Cardiac muscle cell (in vitro differentiated cells and primary cell): ENCODE measurements at regions not wholly inside any gene's neighbourhood (a gene's known extent, or its start where the extent isn't known, plus 50 kb on each side); places are given as distances from the start of the nearest gene placed in this dataset.
"Not testable (repeated sequence)": the region's sequence is repeated elsewhere in the genome, so short reads cannot be mapped to it uniquely, and the experiment has no call there.

Source experiments
- DNase-seq, 2 donors: peaks; one replicate each; pipeline versions ENCODE4 v3.0.0 to v3.0.0-alpha.2; 2010 to 2017; ENCODE audit warnings: low read depth in 1 of 2, low spot score in 1 of 2
- H3K27ac ChIP-seq: fragments of 200-600 bp; sonication (generic); 2 replicates; pipeline ENCODE4 v1.5.1; 2016
- H3K27me3 ChIP-seq: fragments of 200-600 bp; sonication (generic); 2 replicates; pipeline ENCODE4 v1.6.0; 2016; ENCODE audit warnings: control low read depth
- H3K36me3 ChIP-seq: fragments of 200-600 bp; sonication (generic); 2 replicates; pipeline ENCODE4 v1.5.1; 2016; ENCODE audit warnings: control low read depth
- H3K4me1 ChIP-seq: fragments of 200-600 bp; sonication (generic); 2 replicates; pipeline ENCODE4 v1.8.1; 2017; ENCODE audit warnings: low read depth, mild to moderate bottlenecking, mixed run types
- H3K4me3 ChIP-seq: fragments of 200-600 bp; sonication (generic); 2 replicates; pipeline ENCODE4 v1.5.1; 2016; ENCODE audit warnings: mild to moderate bottlenecking
- H3K9me3 ChIP-seq: fragments of 200-600 bp; sonication (generic); 2 replicates; pipeline ENCODE4 v1.5.1; 2017; ENCODE audit warnings: low read depth, mild to moderate bottlenecking, control low read depth
- TF ChIP-seq, protein P1 (sequence below): IDR thresholded peaks from 2 replicates; pipeline ENCODE4 v1.5.1; 2012; ENCODE audit warnings: low read depth, mild to moderate bottlenecking, low read length

DNA sequence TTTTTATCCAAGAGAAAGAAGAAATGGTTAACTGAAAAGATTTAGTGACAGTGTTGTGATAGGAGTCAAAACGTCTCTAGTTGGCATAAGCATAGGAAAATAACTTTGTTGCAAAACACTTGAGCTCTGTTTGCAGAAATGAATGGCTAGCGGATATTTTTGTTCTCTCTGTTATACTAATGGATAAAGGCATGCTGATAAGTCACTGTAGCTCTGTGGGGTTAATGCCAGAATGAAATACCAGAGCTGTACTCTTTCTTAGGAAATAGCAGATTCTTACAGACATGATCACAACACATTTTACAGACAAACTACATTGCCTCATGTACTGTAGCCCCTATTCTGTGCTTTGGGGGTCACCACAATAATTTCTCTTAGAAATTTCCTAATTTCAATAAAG is 202.8 kb downstream of the DMRTA1 start:
- Histone ChIP-seq H3K4me1 (no peaks in the 10 kb centered on the region), H3K27me3 (no peaks in the 10 kb centered on the region), H3K9me3 (no peaks in the 10 kb centered on the region), H3K27ac (no peak overlapping the region), H3K4me3 (no peak overlapping the region), H3K36me3 (no peaks in the 10 kb centered on the region)
- no peak for DNase-seq
- TF ChIP-seq, protein P1, sequence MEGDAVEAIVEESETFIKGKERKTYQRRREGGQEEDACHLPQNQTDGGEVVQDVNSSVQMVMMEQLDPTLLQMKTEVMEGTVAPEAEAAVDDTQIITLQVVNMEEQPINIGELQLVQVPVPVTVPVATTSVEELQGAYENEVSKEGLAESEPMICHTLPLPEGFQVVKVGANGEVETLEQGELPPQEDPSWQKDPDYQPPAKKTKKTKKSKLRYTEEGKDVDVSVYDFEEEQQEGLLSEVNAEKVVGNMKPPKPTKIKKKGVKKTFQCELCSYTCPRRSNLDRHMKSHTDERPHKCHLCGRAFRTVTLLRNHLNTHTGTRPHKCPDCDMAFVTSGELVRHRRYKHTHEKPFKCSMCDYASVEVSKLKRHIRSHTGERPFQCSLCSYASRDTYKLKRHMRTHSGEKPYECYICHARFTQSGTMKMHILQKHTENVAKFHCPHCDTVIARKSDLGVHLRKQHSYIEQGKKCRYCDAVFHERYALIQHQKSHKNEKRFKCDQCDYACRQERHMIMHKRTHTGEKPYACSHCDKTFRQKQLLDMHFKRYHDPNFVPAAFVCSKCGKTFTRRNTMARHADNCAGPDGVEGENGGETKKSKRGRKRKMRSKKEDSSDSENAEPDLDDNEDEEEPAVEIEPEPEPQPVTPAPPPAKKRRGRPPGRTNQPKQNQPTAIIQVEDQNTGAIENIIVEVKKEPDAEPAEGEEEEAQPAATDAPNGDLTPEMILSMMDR, result no peak

DNA sequence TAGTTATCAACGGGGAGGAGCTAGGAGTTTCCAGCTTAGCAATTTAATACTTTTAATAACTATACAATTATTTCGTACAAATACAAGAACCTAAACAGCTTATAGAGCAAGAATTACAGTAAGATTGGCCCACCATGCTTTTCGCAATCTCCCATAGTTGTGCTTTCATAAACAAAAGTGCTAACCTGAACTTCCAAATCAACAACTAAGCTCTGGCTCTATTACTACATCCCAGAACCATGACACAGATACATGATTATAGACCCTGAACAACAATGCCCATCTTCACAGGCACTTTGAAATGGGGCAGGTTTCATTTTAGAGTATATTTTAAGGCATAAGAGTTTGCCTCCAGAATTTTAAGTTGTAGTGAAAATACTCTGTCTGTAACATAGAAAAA is 203.5 kb downstream of the DMRTA1 start:
- H3K9me3 ChIP-seq, result no peaks in the 10 kb centered on the region
- no peaks in the 10 kb centered on the region for H3K27me3 ChIP-seq
- no peak overlapping the region for H3K4me3 ChIP-seq
- H3K36me3 ChIP-seq, result no peaks in the 10 kb centered on the region
- no peak for DNase-seq
- H3K4me1 ChIP-seq, result no peaks in the 10 kb centered on the region
- H3K27ac ChIP-seq, result no peak overlapping the region
- TF ChIP-seq, protein P1, result no peak

- Histone ChIP-seq H3K27me3 (no peaks in the 10 kb centered on the region), H3K4me3 (no peak overlapping the region), H3K9me3 (no peaks in the 10 kb centered on the region), H3K36me3 (no peaks in the 10 kb centered on the region), H3K4me1 (no peaks in the 10 kb centered on the region), H3K27ac (no peak overlapping the region)
- TF ChIP-seq, protein P1, result no peak
- no peak for DNase-seq
Observed at GRCh38 chr9:22650946-22651345, 204.3 kb downstream of the DMRTA1 start.

GRCh38 chr9:22654833-22655232 is 208.2 kb downstream of the DMRTA1 start:
- Histone ChIP-seq H3K27ac (no peak overlapping the region), H3K36me3 (no peaks in the 10 kb centered on the region), H3K4me1 (no peaks in the 10 kb centered on the region), H3K9me3 (no peaks in the 10 kb centered on the region), H3K27me3 (no peaks in the 10 kb centered on the region), H3K4me3 (no peak overlapping the region)
- no peak for DNase-seq
- TF ChIP-seq, protein P1, result no peak

GRCh38 chr9:22657713-22658112 is 211.1 kb downstream of the DMRTA1 start:
- Histone ChIP-seq H3K9me3 (no peaks in the 10 kb centered on the region), H3K36me3 (no peaks in the 10 kb centered on the region), H3K4me3 (no peak overlapping the region), H3K4me1 (no peaks in the 10 kb centered on the region), H3K27me3 (no peaks in the 10 kb centered on the region), H3K27ac (no peak overlapping the region)
- no peak for DNase-seq
- TF ChIP-seq, protein P1, result no peak

- not testable (repeated sequence) for H3K4me1 ChIP-seq, H3K27ac ChIP-seq, DNase-seq, H3K9me3 ChIP-seq, H3K27me3 ChIP-seq, H3K36me3 ChIP-seq, H3K4me3 ChIP-seq
Observed at GRCh38 chr9:22658484-22658883, 211.9 kb downstream of the DMRTA1 start.
